GM21576 (cell line): ENCODE measurements at regions not wholly inside any gene's neighbourhood (a gene's known extent, or its start where the extent isn't known, plus 50 kb on each side); places are given as distances from the start of the nearest gene placed in this dataset.
"Not testable (repeated sequence)": the region's sequence is repeated elsewhere in the genome, so short reads cannot be mapped to it uniquely, and the experiment has no call there.

Source experiments
- ATAC-seq: cut with Tn5 transposase; IDR thresholded peaks from one replicate; pipeline ENCODE4 v1.9.1; 2021; ENCODE audit warnings: mild to moderate bottlenecking, moderate library complexity; ENCODE audit not compliant: unreplicated experiment

DNA sequence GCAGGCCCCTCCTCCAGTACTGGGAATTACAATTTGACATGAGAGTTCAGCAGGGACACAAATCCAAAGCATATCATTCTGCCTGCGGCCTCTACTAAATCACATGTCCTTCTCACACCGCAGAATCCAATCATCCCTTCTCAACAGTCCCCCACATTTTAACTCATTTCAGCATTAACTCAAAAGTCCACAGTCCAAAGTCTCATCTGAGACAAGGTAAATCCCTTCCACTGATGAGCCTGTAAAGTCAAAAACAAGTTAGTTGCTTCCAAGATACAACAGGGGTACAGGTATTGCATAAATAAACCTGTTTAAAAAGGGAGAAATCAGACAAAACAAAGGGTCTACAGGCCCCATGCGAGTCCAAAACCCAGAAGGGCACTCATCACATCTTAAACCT, 64.0 kb downstream of the EBNA1BP2 start:
- no peak for ATAC-seq

DNA sequence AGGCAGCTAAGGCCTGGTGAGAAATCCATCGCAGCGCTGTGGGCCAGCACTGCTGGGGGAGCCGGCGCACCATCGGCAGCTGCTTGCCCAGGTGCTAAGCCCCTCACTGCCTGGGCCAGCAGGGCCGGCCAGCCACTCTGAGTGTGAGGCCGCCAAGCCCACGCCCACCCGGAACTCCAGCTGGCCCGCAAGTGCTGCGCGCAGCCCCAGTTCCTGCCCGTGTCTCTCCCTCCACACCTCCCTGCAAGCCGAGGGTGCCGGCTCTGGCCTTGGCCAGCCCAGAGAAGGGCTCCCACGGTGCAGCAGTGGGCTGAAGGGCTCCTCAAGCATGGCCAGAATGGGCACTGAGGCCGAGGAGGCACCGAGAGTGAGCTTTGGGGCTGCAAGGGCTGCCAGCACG, 64.4 kb downstream of the EBNA1BP2 start:
- ATAC-seq, result no peak

- ATAC-seq, result no peak
Measured at GRCh38 chr1:43104027-43104763, 67.9 kb downstream of the EBNA1BP2 start.

- no peak for ATAC-seq
Measured at GRCh38 chr1:43101061-43101460, 71.0 kb downstream of the EBNA1BP2 start.

GRCh38 chr1:43098200-43098599, 73.9 kb downstream of the EBNA1BP2 start:
- no peak for ATAC-seq

GRCh38 chr1:43096528-43096927, 75.6 kb downstream of the EBNA1BP2 start:
- not testable (repeated sequence) for ATAC-seq

- not testable (repeated sequence) for ATAC-seq
Measured at GRCh38 chr1:43090812-43091211, 81.3 kb downstream of the EBNA1BP2 start.

- ATAC-seq, result not testable (repeated sequence)
Measured at GRCh38 chr1:43090157-43090556, 81.9 kb downstream of the EBNA1BP2 start.

DNA sequence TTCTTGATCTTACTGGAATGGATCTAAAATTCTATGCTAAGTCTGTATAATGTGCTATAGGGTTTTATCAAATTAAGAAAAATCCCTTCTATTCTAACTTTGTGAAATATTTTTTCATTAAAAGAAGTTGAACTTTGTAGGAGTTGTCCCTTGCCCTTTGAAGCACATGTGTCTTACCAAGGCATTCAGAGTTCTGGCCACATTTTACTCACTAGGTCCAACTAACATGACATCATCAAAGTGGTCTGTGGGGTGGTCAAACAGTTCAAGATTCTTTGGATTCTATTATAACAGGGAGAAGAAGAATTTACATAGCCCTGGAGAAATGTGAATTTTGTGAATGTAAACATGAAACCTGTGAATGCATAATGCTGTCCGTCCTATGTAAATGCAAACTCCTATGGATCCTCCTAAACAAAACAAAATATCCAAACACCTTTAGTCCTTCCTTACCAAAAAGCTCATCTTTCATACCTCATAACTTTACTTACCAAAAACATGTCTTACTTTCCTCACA, 88.7 kb downstream of the EBNA1BP2 start:
- no peak for ATAC-seq

- ATAC-seq, result no peak
Measured at GRCh38 chr1:43082740-43083139, 89.3 kb downstream of the EBNA1BP2 start.

DNA sequence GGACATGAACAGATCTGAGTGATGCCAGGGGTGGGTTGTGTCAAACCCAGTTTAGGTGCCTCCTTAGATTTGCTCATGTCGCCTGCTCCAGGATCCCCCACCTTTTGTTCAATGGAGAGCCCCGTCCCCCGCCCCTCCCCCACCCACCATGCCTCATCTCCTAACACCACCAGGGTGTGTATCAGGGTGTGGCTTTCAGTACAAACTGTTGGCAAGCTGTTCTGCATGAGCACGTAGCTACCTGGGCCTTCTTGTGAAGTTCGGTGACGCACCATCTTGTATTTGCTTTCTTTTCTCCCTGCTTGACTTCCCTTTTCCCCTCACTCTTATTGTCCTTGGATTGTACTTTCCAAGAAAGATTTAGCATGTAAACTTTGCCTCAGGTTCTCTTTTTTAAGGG, 94.8 kb downstream of the EBNA1BP2 start:
- ATAC-seq, result no peak

GRCh38 chr1:43074709-43075108, 97.4 kb downstream of the EBNA1BP2 start:
- ATAC-seq, result no peak

- ATAC-seq, result no peak
Measured at GRCh38 chr1:43074244-43074643, 97.8 kb downstream of the EBNA1BP2 start.

DNA sequence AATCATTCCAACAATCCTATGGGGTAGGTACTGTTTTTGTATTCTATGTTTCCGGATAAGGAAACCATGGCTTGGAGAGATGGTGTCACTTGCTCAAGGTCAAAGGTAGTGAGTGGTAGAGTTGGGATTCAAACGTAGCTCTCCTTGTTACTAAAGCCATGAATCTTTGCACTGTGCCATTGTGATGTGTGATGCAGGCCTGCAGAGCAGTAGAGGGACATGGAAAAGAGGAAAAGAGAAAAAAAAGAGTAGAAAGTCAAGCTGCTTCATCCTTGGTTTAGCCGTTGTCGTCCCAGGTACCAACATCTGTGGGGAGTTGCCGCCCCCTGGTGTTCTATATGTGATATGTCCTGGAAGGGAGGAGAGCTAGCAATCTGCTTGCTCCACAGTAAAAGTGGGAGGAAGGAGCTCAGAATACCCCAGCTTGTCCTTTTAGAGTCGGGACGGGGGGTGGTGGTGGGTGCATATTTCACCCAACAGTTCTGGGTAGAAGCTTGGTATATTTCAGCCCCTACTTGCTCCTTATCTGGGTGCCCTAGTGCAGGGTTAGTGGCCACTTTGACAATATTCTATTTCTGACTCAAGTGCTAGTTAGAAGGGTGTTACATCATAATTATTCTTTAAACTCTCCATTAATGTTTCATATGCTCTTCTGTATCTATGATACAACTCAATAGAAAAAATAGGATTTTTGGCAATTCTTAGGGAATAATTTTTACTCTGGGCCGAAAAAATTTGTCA, 98.4 kb downstream of the EBNA1BP2 start:
- peak; percentile 47 for ATAC-seq

GRCh38 chr1:43072314-43072713, 99.8 kb downstream of the EBNA1BP2 start:
- no peak for ATAC-seq

- no peak for ATAC-seq
Measured at GRCh38 chr1:43071241-43071640, 100.8 kb downstream of the EBNA1BP2 start.

DNA sequence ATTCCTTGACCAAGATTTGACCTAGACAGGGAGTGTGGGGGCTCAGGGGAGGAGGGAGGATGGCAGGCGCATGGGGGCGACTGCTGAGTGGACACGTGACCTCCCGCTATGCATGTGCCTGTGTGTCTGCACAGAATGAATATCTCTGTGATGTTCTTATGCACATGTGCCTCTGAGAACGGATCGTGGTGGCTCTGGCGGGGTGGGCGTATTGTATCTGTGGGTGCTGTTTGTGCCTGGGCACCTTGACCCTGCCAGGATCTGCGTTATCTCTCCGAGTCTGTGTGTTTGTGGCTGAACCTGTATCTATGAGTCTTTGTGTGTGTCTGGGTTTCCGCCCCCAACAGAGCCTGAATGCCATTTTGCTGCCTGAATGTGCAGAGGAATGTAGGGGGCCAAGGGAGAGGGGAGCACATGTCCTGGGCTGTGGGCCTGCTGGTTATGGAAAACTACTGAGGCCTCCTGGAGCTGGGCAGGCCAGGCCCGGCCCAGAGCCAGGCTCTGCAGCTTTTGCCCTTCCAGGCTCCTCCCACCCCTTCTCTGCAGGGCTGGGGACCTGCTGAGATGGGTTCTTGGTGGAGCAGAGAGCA, 102.5 kb downstream of the EBNA1BP2 start:
- no peak for ATAC-seq

- no peak for ATAC-seq
Measured at GRCh38 chr1:43068911-43069310, 103.2 kb downstream of the EBNA1BP2 start.

- ATAC-seq, result no peak
Measured at GRCh38 chr1:43067977-43068751, 103.9 kb downstream of the EBNA1BP2 start.

GRCh38 chr1:43067233-43067745, 104.8 kb downstream of the EBNA1BP2 start:
- ATAC-seq, result no peak

DNA sequence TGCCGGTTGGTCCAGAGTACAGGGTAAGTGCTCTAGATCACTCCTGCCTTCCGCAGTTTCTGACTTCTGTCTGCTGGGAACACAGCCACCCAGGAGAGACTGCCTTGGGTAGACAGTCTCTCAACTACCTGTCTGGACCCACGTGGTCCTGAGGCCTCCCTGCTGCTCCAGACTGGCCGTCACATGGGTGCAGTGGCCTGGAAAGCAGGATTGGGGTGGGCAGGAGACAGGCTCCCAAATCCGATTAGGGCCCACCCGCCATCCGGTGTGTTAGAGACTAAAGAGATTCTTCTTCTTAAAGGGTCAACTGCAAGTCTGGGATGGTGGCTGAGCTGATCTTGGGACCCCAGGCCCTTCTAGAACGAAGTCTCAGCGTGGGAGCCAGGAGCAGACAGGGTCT, 105.5 kb downstream of the EBNA1BP2 start:
- no peak for ATAC-seq
